IMR-90 (cell line): ENCODE measurements at regions not wholly inside any gene's neighbourhood (a gene's known extent, or its start where the extent isn't known, plus 50 kb on each side); places are given as distances from the start of the nearest gene placed in this dataset.

Source experiments
- ATAC-seq: fragments of 200-7000 bp; cut with Tn5 transposase; 2 replicates; pipeline ENCODE4 v1.9.1; 2020; ENCODE audit warnings: low read depth, mild to moderate bottlenecking, moderate library complexity
- BruUV-seq: library from RNA; stranded (reverse); fragments of 400-500 nt; replicated peaks from 2 replicates; lab custom pipeline; 2021; lab: Mats Ljungman, UMichigan
- CTCF ChIA-PET: fragments of 300-600 bp; formaldehyde crosslinking; extraction: SDS; loops from one replicate; lab custom pipeline; 2021; ENCODE audit warnings: antibody characterized with exemption; lab: Yijun Ruan, JAX
- POLR2A ChIA-PET: fragments of 300-600 bp; sonication (Branson Sonifier 250); formaldehyde crosslinking; loops from one replicate; lab custom pipeline; 2022; ENCODE audit warnings: antibody characterized with exemption; ENCODE audit not compliant: unreplicated experiment; lab: Charles Lee
- DNase-seq: peaks from one replicate; pipeline ENCODE4 v3.0.0; 2013
- H2AFZ ChIP-seq: replicated peaks from 2 replicates; pipeline ENCODE3; 2013; ENCODE audit warnings: low read length, mild to moderate bottlenecking; ENCODE audit not compliant: poor library complexity
- H2AK5ac ChIP-seq: 2 replicates; pipeline ENCODE4 v1.6.1; 2013; ENCODE audit warnings: low read depth, low read length, inconsistent platforms
- H2AK9ac ChIP-seq: replicated peaks from 2 replicates; pipeline ENCODE3; 2013; ENCODE audit warnings: mild to moderate bottlenecking, low read depth, low read length, moderate library complexity; ENCODE audit not compliant: poor library complexity
- H2BK120ac ChIP-seq: 2 replicates; pipeline ENCODE4 v1.6.1; 2013; ENCODE audit warnings: low read depth, low read length, inconsistent platforms
- H2BK15ac ChIP-seq: 3 replicates; pipeline ENCODE4 v1.6.1; 2013; ENCODE audit warnings: low read depth, low read length, inconsistent platforms
- H2BK20ac ChIP-seq: 2 replicates; pipeline ENCODE4 v1.6.1; 2013; ENCODE audit warnings: low read depth, mild to moderate bottlenecking, inconsistent platforms, low read length, moderate library complexity
- H2BK5ac ChIP-seq: 2 replicates; pipeline ENCODE4 v1.6.1; 2013; ENCODE audit warnings: mild to moderate bottlenecking, low read depth, low read length, inconsistent platforms; ENCODE audit not compliant: poor library complexity, severe bottlenecking
- H3K14ac ChIP-seq: replicated peaks from 2 replicates; pipeline ENCODE4 v1.6.1; 2013; ENCODE audit warnings: low read depth, low read length, inconsistent platforms
- H3K18ac ChIP-seq: 2 replicates; pipeline ENCODE4 v1.6.1; 2013; ENCODE audit warnings: low read depth, low read length, control low read depth
- H3K23ac ChIP-seq: 2 replicates; pipeline ENCODE4 v1.6.1; 2013; ENCODE audit warnings: low read depth, low read length, inconsistent platforms
- H3K27ac ChIP-seq: 2 replicates; pipeline ENCODE4 v1.5.1; 2013; ENCODE audit warnings: mild to moderate bottlenecking, control low read depth, low read length; ENCODE audit not compliant: insufficient read depth
- H3K27me3 ChIP-seq: 2 replicates; pipeline ENCODE4 v1.6.1; 2013; ENCODE audit warnings: low read length; ENCODE audit not compliant: control insufficient read depth, insufficient read depth
- H3K36me3 ChIP-seq: 2 replicates; pipeline ENCODE4 v1.6.1; 2013; ENCODE audit warnings: low read length, mixed read lengths; ENCODE audit not compliant: control insufficient read depth, insufficient read depth
- H3K4ac ChIP-seq: 2 replicates; pipeline ENCODE4 v1.6.1; 2013; ENCODE audit warnings: low read depth, low read length, inconsistent platforms
- H3K4me1 ChIP-seq: 2 replicates; pipeline ENCODE4 v1.6.1; 2013; ENCODE audit warnings: low read length, mixed read lengths; ENCODE audit not compliant: control insufficient read depth, insufficient read depth
- H3K4me2 ChIP-seq: 2 replicates; pipeline ENCODE4 v1.6.1; 2013; ENCODE audit warnings: low read depth, mild to moderate bottlenecking, control low read depth, low read length, moderate library complexity
- H3K4me3 ChIP-seq: 2 replicates; pipeline ENCODE4 v1.5.1; 2013; ENCODE audit warnings: low read depth, mild to moderate bottlenecking, control low read depth, low read length, moderate library complexity; ENCODE audit not compliant: insufficient read depth
- H3K56ac ChIP-seq: 2 replicates; pipeline ENCODE4 v1.6.1; 2013; ENCODE audit warnings: low read length, inconsistent platforms; ENCODE audit not compliant: insufficient read depth; ENCODE audit errors: extremely low read depth
- H3K79me1 ChIP-seq, 2 experiments: 2 replicates each; pipeline ENCODE4 v1.6.1; 2013; ENCODE audit warnings: low read length in 2 of 2, inconsistent platforms in 1 of 2, low read depth in 1 of 2
- H3K9ac ChIP-seq: 2 replicates; pipeline ENCODE4 v1.6.1; 2013; ENCODE audit warnings: low read depth, low read length, control low read depth
- H3K9me1 ChIP-seq: 2 replicates; pipeline ENCODE4 v1.6.1; 2013; ENCODE audit warnings: low read length, inconsistent platforms; ENCODE audit not compliant: insufficient read depth
- H3K9me3 ChIP-seq: 2 replicates; pipeline ENCODE4 v1.6.1; 2013; ENCODE audit warnings: low read length; ENCODE audit not compliant: control insufficient read depth, insufficient read depth
- H4K20me1 ChIP-seq: 2 replicates; pipeline ENCODE4 v1.6.1; 2013; ENCODE audit warnings: low read length, inconsistent platforms; ENCODE audit not compliant: insufficient read depth
- H4K5ac ChIP-seq: 2 replicates; pipeline ENCODE4 v1.6.1; 2013; ENCODE audit warnings: mild to moderate bottlenecking, low read depth, low read length, control low read depth
- H4K8ac ChIP-seq, 2 experiments: 2 replicates each; pipeline ENCODE4 v1.6.1; 2013; ENCODE audit warnings: low read depth in 2 of 2, low read length in 2 of 2, control low read depth in 1 of 2, inconsistent platforms in 1 of 2
- H4K91ac ChIP-seq: 2 replicates; pipeline ENCODE4 v1.6.1; 2013; ENCODE audit warnings: low read depth, low read length, inconsistent platforms; ENCODE audit not compliant: insufficient read depth
- BHLHE40 ChIP-seq: fragments of 150-350 bp; IDR thresholded peaks from 2 replicates; pipeline ENCODE4 v1.6.1; 2016; ENCODE audit warnings: mild to moderate bottlenecking, low read depth, low read length
- CHD1 ChIP-seq: IDR thresholded peaks from 2 replicates; pipeline ENCODE4 v1.6.1; 2012; ENCODE audit warnings: low read depth, low read length, improper control_type of control experiment
- CTCF ChIP-seq: conservative IDR thresholded peaks from 2 replicates; pipeline ENCODE4 v1.5.1; 2012; ENCODE audit warnings: mild to moderate bottlenecking, low read depth, low read length, improper control_type of control experiment
- FOS ChIP-seq: fragments of 150-350 bp; IDR thresholded peaks from 2 replicates; pipeline ENCODE4 v1.6.1; 2016; ENCODE audit warnings: low read depth, low read length
- MAFK ChIP-seq: IDR thresholded peaks from 2 replicates; pipeline ENCODE4 v1.6.1; 2012; ENCODE audit warnings: low read depth, low read length, improper control_type of control experiment
- NFE2L2 ChIP-seq: fragments of 150-350 bp; IDR thresholded peaks from 2 replicates; pipeline ENCODE4 v1.6.1; 2016; ENCODE audit warnings: low read depth, mild to moderate bottlenecking, low read length
- POLR2A ChIP-seq: IDR thresholded peaks from 2 replicates; pipeline ENCODE4 v1.6.1; 2012; ENCODE audit warnings: mild to moderate bottlenecking, low read depth, low read length
- SMC3 ChIP-seq: fragments of 150-350 bp; IDR thresholded peaks from 2 replicates; pipeline ENCODE4 v1.6.1; 2016; ENCODE audit warnings: low read depth, mild to moderate bottlenecking, antibody characterized with exemption, low read length, moderate library complexity
- WGBS, 2 experiments: methylation state at CpG; one replicate each; pipeline versions ENCODE4 v1.1.5 to v1.1.7; 2013; ENCODE audit warnings: missing lambda C conversion rate in 2 of 2; ENCODE audit not compliant: insufficient read length in 1 of 2; ENCODE audit errors: extremely low coverage in 2 of 2; 5-methylcytosine and 5-hydroxymethylcytosine counted together
- dilution Hi-C: fragments of 300-500 bp; cut with HindIII; formaldehyde crosslinking; loops from one replicate; pipeline ENCODE4 v1.14.3; 2018; ENCODE audit warnings: low sequenced_read_pairs; ENCODE audit not compliant: unreplicated experiment
- in situ Hi-C: fragments of 300-500 bp; cut with MboI; formaldehyde crosslinking; loops from 3 replicates; pipeline ENCODE4 v1.14.3; 2019; ENCODE audit warnings: low sequenced_read_pairs, inconsistent platforms, mixed read lengths
- intact Hi-C: fragments of 100-400 bp; cut with micrococcal nuclease; formaldehyde crosslinking; loops from 2 replicates; pipeline ENCODE4 v1.10.0; 2022
- TF ChIP-seq, protein P1 (sequence below): fragments of 150-350 bp; IDR thresholded peaks from 2 replicates; pipeline ENCODE4 v1.6.1; 2017; ENCODE audit warnings: mild to moderate bottlenecking, antibody characterized with exemption, low read length, low read depth

GRCh38 chr2:199707593-199708185 is 143.3 kb downstream of the FTCDNL1 start:
- no TSS peak for BruUV-seq
- intact Hi-C loops, result no loop called here

More at GRCh38 chr2:199707593-199708185, 143.3 kb downstream of the FTCDNL1 start:
- H3K14ac ChIP-seq, result no peak overlapping the region
- H2BK20ac ChIP-seq, result no peak overlapping the region
- no peaks in the 10 kb centered on the region for H3K9me3 ChIP-seq
- H3K9ac ChIP-seq, result no peak overlapping the region
- no peak overlapping the region for H2BK5ac ChIP-seq
- H3K4me1 ChIP-seq, result no peaks in the 10 kb centered on the region
- in situ Hi-C loops, result loop anchor here (10.0 kb wide), 1 partner anchor 157 kb away; no protein-coding TSS in a partner anchor
- H3K4me3 ChIP-seq, result no peak overlapping the region
- no peak overlapping the region for H3K27ac ChIP-seq
- H2AK9ac ChIP-seq, result no peak overlapping the region
- no peak overlapping the region for H2BK15ac ChIP-seq
- H3K56ac ChIP-seq, result no peak overlapping the region
- no peak overlapping the region for H2AFZ ChIP-seq
- no peak overlapping the region for H3K4ac ChIP-seq
- H2BK120ac ChIP-seq, result no peak overlapping the region
- no peaks in the 10 kb centered on the region for H3K79me1 ChIP-seq
- H4K91ac ChIP-seq, result no peak overlapping the region
- ATAC-seq (no peak), DNase-seq (no peak)
- POLR2A ChIA-PET, result no interaction called here
- no peaks in the 10 kb centered on the region for H3K36me3 ChIP-seq
- no peak overlapping the region for H2AK5ac ChIP-seq
- no peak overlapping the region for H3K18ac ChIP-seq
- dilution Hi-C loops, result no loop called here
- H3K27me3 ChIP-seq, result no peaks in the 10 kb centered on the region
- H3K9me1 ChIP-seq, result no peaks in the 10 kb centered on the region
- H4K8ac ChIP-seq, result no peak overlapping the region
- CTCF ChIA-PET, result interaction anchor here (0.6 kb wide), 1 partner anchor 15 kb away, joined by 3 read pairs; no protein-coding TSS in a partner anchor
- no peak overlapping the region for H4K5ac ChIP-seq
- TF ChIP-seq SMC3, result no peak
- TF ChIP-seq FOS, result no peak
- TF ChIP-seq CHD1, result no peak
- no peak for TF ChIP-seq BHLHE40
- TF ChIP-seq, protein P1, sequence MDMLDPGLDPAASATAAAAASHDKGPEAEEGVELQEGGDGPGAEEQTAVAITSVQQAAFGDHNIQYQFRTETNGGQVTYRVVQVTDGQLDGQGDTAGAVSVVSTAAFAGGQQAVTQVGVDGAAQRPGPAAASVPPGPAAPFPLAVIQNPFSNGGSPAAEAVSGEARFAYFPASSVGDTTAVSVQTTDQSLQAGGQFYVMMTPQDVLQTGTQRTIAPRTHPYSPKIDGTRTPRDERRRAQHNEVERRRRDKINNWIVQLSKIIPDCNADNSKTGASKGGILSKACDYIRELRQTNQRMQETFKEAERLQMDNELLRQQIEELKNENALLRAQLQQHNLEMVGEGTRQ, result no peak
- no peak for TF ChIP-seq MAFK
- TF ChIP-seq NFE2L2, result no peak
- no peak for TF ChIP-seq CTCF
- TF ChIP-seq POLR2A, result no peak
- H3K23ac ChIP-seq, result no peak overlapping the region
- no peaks in the 10 kb centered on the region for H4K20me1 ChIP-seq
- WGBS, 2 experiments, result no CpG with 5 or more reads among the region's 2 CpGs
- no peak overlapping the region for H3K4me2 ChIP-seq
